GM12878 (cell line): ENCODE measurements at regions not wholly inside any gene's neighbourhood (a gene's known extent, or its start where the extent isn't known, plus 50 kb on each side); places are given as distances from the start of the nearest gene placed in this dataset.

ENCODE experiments used
- ATAC-seq: fragments of 200-7000 bp; cut with Tn5 transposase; 3 replicates; pipeline ENCODE4 v1.9.1; 2020; ENCODE audit warnings: mild to moderate bottlenecking, moderate library complexity
- BruUV-seq: library from RNA; stranded (reverse); fragments of 400-500 nt; replicated peaks from 2 replicates; lab custom pipeline; 2021; lab: Mats Ljungman, UMichigan
- CTCF ChIA-PET: fragments of 300-600 bp; sonication (Branson Sonifier 250); formaldehyde crosslinking; extraction: SDS; loops from one replicate; lab custom pipeline; 2021; ENCODE audit warnings: inconsistent platforms; lab: Yijun Ruan, JAX
- POLR2A ChIA-PET: fragments of 350-600 bp; formaldehyde crosslinking; extraction: SDS; loops from one replicate; lab custom pipeline; 2021; ENCODE audit warnings: inconsistent platforms; lab: Charles Lee
- RAD21 ChIA-PET: fragments of 300-600 bp; sonication (Branson Sonifier 250); formaldehyde crosslinking; loops from one replicate; lab custom pipeline; 2023; ENCODE audit warnings: antibody characterized with exemption; ENCODE audit not compliant: unreplicated experiment; lab: Charles Lee
- SMC1A ChIA-PET: fragments of 300-600 bp; sonication (Branson Sonifier 250); formaldehyde crosslinking; loops from one replicate; lab custom pipeline; 2023; ENCODE audit not compliant: unreplicated experiment, uncharacterized antibody; lab: Charles Lee
- DNase-seq: peaks from one replicate; pipeline ENCODE4 v3.0.0-alpha.2; 2011; ENCODE audit warnings: low read depth, low spot score
- FAIRE-seq: peaks from 3 replicates; lab custom pipeline; 2011; peaks lifted over from hg19 to GRCh38; lab: Jason Lieb, UNC
- H2AFZ ChIP-seq: 2 replicates; pipeline ENCODE4 v1.6.0; 2011; ENCODE audit warnings: low read depth, low read length, control low read depth; ENCODE audit not compliant: control insufficient read depth
- H3K27ac ChIP-seq: 2 replicates; pipeline ENCODE4 v1.5.1; 2011; ENCODE audit warnings: control low read depth; ENCODE audit not compliant: control insufficient read depth, insufficient read depth
- H3K27me3 ChIP-seq, 2 experiments: replicated peaks in 1 of 2; 2 replicates each; pipeline versions ENCODE4 v1.6.0 to v1.6.1; 2011; ENCODE audit warnings: low read length in 1 of 2; ENCODE audit not compliant: control insufficient read depth in 2 of 2, insufficient read depth in 2 of 2
- H3K36me3 ChIP-seq, 2 experiments: 2 replicates each; pipeline ENCODE4 v1.5.1; 2011; ENCODE audit warnings: low read length in 1 of 2; ENCODE audit not compliant: control insufficient read depth in 2 of 2, insufficient read depth in 2 of 2
- H3K4me1 ChIP-seq: 2 replicates; pipeline ENCODE4 v1.6.1; 2011; ENCODE audit warnings: mild to moderate bottlenecking, low read length, moderate library complexity, mixed read lengths; ENCODE audit not compliant: control insufficient read depth, insufficient read depth
- H3K4me2 ChIP-seq: 2 replicates; pipeline ENCODE4 v1.6.0; 2011; ENCODE audit warnings: control low read depth; ENCODE audit not compliant: control insufficient read depth, insufficient read depth
- H3K4me3 ChIP-seq: fragments of 200-600 bp; sonication (generic); 2 replicates; pipeline ENCODE4 v1.5.1; 2016
- H3K79me2 ChIP-seq: 2 replicates; pipeline ENCODE4 v1.6.0; 2011; ENCODE audit warnings: low read length; ENCODE audit not compliant: control insufficient read depth, insufficient read depth
- H3K9ac ChIP-seq: 2 replicates; pipeline ENCODE4 v1.8.0; 2011; ENCODE audit warnings: low read length, control low read depth, mixed read lengths; ENCODE audit not compliant: control insufficient read depth, insufficient read depth
- H3K9me3 ChIP-seq: replicated peaks from 3 replicates; pipeline ENCODE4 v1.5.1; 2011; ENCODE audit warnings: mild to moderate bottlenecking, low read length; ENCODE audit not compliant: control insufficient read depth, insufficient read depth
- H4K20me1 ChIP-seq: 2 replicates; pipeline ENCODE4 v1.6.0; 2011; ENCODE audit not compliant: control insufficient read depth, insufficient read depth
- CREB1 ChIP-seq: IDR thresholded peaks from 2 replicates; pipeline ENCODE4 v1.6.1; 2012; ENCODE audit warnings: low read depth, mild to moderate bottlenecking, inconsistent platforms
- CTCF ChIP-seq, 3 experiments: IDR thresholded peaks in 2 of 3; conservative IDR thresholded peaks in 1 of 3; 2 replicates each; pipeline ENCODE4 v1.5.1; 2011; ENCODE audit warnings: low read depth in 3 of 3, low read length in 3 of 3, mild to moderate bottlenecking in 3 of 3, control low read depth in 2 of 3, moderate library complexity in 2 of 3, inconsistent platforms in 1 of 3, mixed read lengths in 1 of 3; ENCODE audit not compliant: control insufficient read depth in 2 of 3, insufficient read depth in 1 of 3; ENCODE audit errors: extremely low read depth in 1 of 3
- MTA2 ChIP-seq: fragments of 450-650 bp; IDR thresholded peaks from 2 replicates; pipeline ENCODE4 v1.6.1; 2016; ENCODE audit warnings: low read depth, mild to moderate bottlenecking, moderate library complexity
- MYC ChIP-seq: IDR thresholded peaks from 2 replicates; pipeline ENCODE4 v1.6.1; 2011; ENCODE audit warnings: mild to moderate bottlenecking, low read length, moderate library complexity, inconsistent platforms; ENCODE audit not compliant: insufficient read depth, insufficient replicate concordance, insufficient read length, severe bottlenecking
- NFXL1 ChIP-seq: fragments of 450-650 bp; IDR thresholded peaks from 2 replicates; pipeline ENCODE4 v1.6.1; 2017; ENCODE audit warnings: antibody characterized with exemption, mild to moderate bottlenecking, borderline replicate concordance
- NFYB ChIP-seq: IDR thresholded peaks from 2 replicates; pipeline ENCODE4 v1.6.1; 2011; ENCODE audit warnings: low read depth, mild to moderate bottlenecking, low read length, improper control_type of control experiment, moderate library complexity; ENCODE audit not compliant: insufficient read depth
- RAD21 ChIP-seq: IDR thresholded peaks from 2 replicates; pipeline ENCODE4 v1.6.1; 2011; ENCODE audit warnings: mild to moderate bottlenecking, low read depth, low read length, moderate library complexity; ENCODE audit not compliant: insufficient read depth
- SMC3 ChIP-seq: IDR thresholded peaks from 2 replicates; pipeline ENCODE4 v1.6.1; 2011; ENCODE audit warnings: low read length, improper control_type of control experiment, borderline replicate concordance
- SPI1 ChIP-seq: IDR thresholded peaks from 2 replicates; pipeline ENCODE4 v1.6.1; 2011; ENCODE audit warnings: low read depth, mild to moderate bottlenecking, low read length, moderate library complexity, borderline replicate concordance; ENCODE audit not compliant: insufficient read depth
- YBX1 ChIP-seq: fragments of 450-650 bp; IDR thresholded peaks from 2 replicates; pipeline ENCODE4 v1.6.1; 2016; ENCODE audit warnings: antibody characterized with exemption
- WGBS: methylation state at CpG from one replicate; pipeline ENCODE4 v1.1.6; 2016; ENCODE audit warnings: low lambda C conversion rate; ENCODE audit not compliant: insufficient replicate concordance, insufficient coverage; ENCODE audit errors: missing lambda C conversion rate; 5-methylcytosine and 5-hydroxymethylcytosine counted together
- in situ Hi-C: fragments of 300-500 bp; cut with MboI; formaldehyde crosslinking; loops from 9 replicates; pipeline ENCODE4 v1.14.3; 2018; ENCODE audit warnings: mixed read lengths
- intact Hi-C: fragments of 100-400 bp; cut with micrococcal nuclease; formaldehyde crosslinking; loops from one replicate; pipeline ENCODE4 v1.14.2; 2022; ENCODE audit not compliant: unreplicated experiment

GRCh38 chr13:111474136-111475002 is 153.9 kb downstream of the TEX29 start:
- ChIA-PET CTCF (interaction anchor here (0.8 to 2.8 kb wide), 3 partner anchors 31 to 1131 kb away, joined by 3 to 14 read pairs (median 7); no protein-coding TSS in a partner anchor), POLR2A (no interaction called here), SMC1A (interaction anchor here (0.6 to 1.0 kb wide), 4 partner anchors 12 to 1134 kb away, joined by 3 to 4 read pairs (median 3); no protein-coding TSS in a partner anchor), RAD21 (interaction anchor here (1.8 kb wide), 1 partner anchor 969 kb away, joined by 12 read pairs; no protein-coding TSS in a partner anchor)
- Histone ChIP-seq H3K36me3 (no peaks in the 10 kb centered on the region), H3K79me2 (no peaks in the 10 kb centered on the region), H3K27me3 (no peaks in the 10 kb centered on the region), H3K4me2 (no peak overlapping the region), H2AFZ (no peak overlapping the region), H3K9ac (no peak overlapping the region), H3K4me3 (no peak overlapping the region), H3K4me1 (no peaks in the 10 kb centered on the region), H3K9me3 (no peaks in the 10 kb centered on the region), H4K20me1 (no peaks in the 10 kb centered on the region), H3K27ac (no peak overlapping the region)
- no peak for DNase-seq
- in situ Hi-C loops: loop anchor here (5.0 to 25.0 kb wide), 3 partner anchors 968 to 1388 kb away; no protein-coding TSS in a partner anchor
- no peak for FAIRE-seq
- intact Hi-C loops: loop anchor here (1.0 kb wide), 2 partner anchors 970 to 1132 kb away; no protein-coding TSS in a partner anchor
- BruUV-seq: no TSS peak
- peak; percentile 75 for TF ChIP-seq RAD21
- peak; percentile 61; the same call in 1 of the 2 replicates for TF ChIP-seq SMC3
- no peak for TF ChIP-seq NFYB
- no peak for TF ChIP-seq CREB1
- TF ChIP-seq YBX1: no peak
- no peak for TF ChIP-seq NFXL1
- TF ChIP-seq MYC: no peak
- peak; percentile 39 to 51 (median 40); a peak in 5 of 6 replicates for TF ChIP-seq CTCF (IDR thresholded peaks at IDR 0.05 in 2 of 3, conservative IDR thresholded peaks at IDR 0.05 in 1 of 3; ENCODE audit: control insufficient read depth in 2 of 3, extremely low read depth in 1 of 3, insufficient read depth in 1 of 3, low read depth in 3 of 3, low read length in 3 of 3)
- TF ChIP-seq SPI1: no peak
- TF ChIP-seq MTA2: no peak
- ATAC-seq: peak; percentile 68
- WGBS: 40% methylated on average over 23 of the region's 23 CpGs
